Mesothelial cell of epicardium (in vitro differentiated cells): ENCODE measurements at regions not wholly inside any gene's neighbourhood (a gene's known extent, or its start where the extent isn't known, plus 50 kb on each side); places are given as distances from the start of the nearest gene placed in this dataset.

ENCODE experiments used
- DNase-seq, 2 experiments: peaks; one replicate each; pipeline ENCODE4 v3.0.0; 2021; ENCODE audit warnings: low spot score in 2 of 2; ENCODE audit not compliant: unreplicated experiment in 2 of 2
- H3K27ac Mint-ChIP-seq: 2 replicates; pipeline ENCODE4 v1.8.0; 2021; ENCODE audit warnings: mixed read lengths
- H3K27me3 Mint-ChIP-seq: 2 replicates; pipeline ENCODE4 v1.8.0; 2021; ENCODE audit warnings: low read depth, mixed read lengths
- H3K36me3 Mint-ChIP-seq: 2 replicates; pipeline ENCODE4 v1.8.0; 2021; ENCODE audit warnings: mixed read lengths
- H3K4me1 Mint-ChIP-seq: 2 replicates; pipeline ENCODE4 v1.8.0; 2021; ENCODE audit warnings: mixed read lengths
- H3K4me3 Mint-ChIP-seq: 2 replicates; pipeline ENCODE4 v1.8.0; 2021; ENCODE audit warnings: mild to moderate bottlenecking, moderate library complexity, mixed read lengths
- H3K9me3 Mint-ChIP-seq: 2 replicates; pipeline ENCODE4 v1.8.0; 2021; ENCODE audit warnings: mixed read lengths
- CTCF ChIP-seq: fragments of 200-600 bp; sonication (generic); IDR thresholded peaks from one replicate; pipeline ENCODE4 v1.5.0; 2021; ENCODE audit warnings: antibody characterized with exemption; ENCODE audit not compliant: unreplicated experiment

- Mint-ChIP-seq H3K4me1 (no peaks in the 10 kb centered on the region), H3K9me3 (no peaks in the 10 kb centered on the region), H3K4me3 (no peak overlapping the region), H3K36me3 (no peaks in the 10 kb centered on the region), H3K27me3 (no peaks in the 10 kb centered on the region), H3K27ac (no peak overlapping the region)
- DNase-seq: no peak
- TF ChIP-seq CTCF: no peak
These were observed 1671.2 kb upstream of the ACO1 start for GRCh38 chr9:30713243-30713642.

- Mint-ChIP-seq H3K36me3 (no peaks in the 10 kb centered on the region), H3K27me3 (no peaks in the 10 kb centered on the region), H3K4me3 (no peak overlapping the region), H3K9me3 (no peaks in the 10 kb centered on the region), H3K4me1 (no peaks in the 10 kb centered on the region), H3K27ac (no peak overlapping the region)
- TF ChIP-seq CTCF: no peak
- DNase-seq: no peak
These were observed 1670.1 kb upstream of the ACO1 start for GRCh38 chr9:30714389-30714788.

- no peak overlapping the region for H3K4me3 Mint-ChIP-seq
- no peak for TF ChIP-seq CTCF
- no peaks in the 10 kb centered on the region for H3K27me3 Mint-ChIP-seq
- H3K27ac Mint-ChIP-seq: no peak overlapping the region
- H3K9me3 Mint-ChIP-seq: no peaks in the 10 kb centered on the region
- DNase-seq: no peak
- H3K36me3 Mint-ChIP-seq: no peaks in the 10 kb centered on the region
- no peaks in the 10 kb centered on the region for H3K4me1 Mint-ChIP-seq
These were observed 1666.0 kb upstream of the ACO1 start for GRCh38 chr9:30718483-30718882.

- no peaks in the 10 kb centered on the region for H3K4me1 Mint-ChIP-seq
- no peaks in the 10 kb centered on the region for H3K27me3 Mint-ChIP-seq
- TF ChIP-seq CTCF: no peak
- H3K4me3 Mint-ChIP-seq: no peak overlapping the region
- DNase-seq: no peak
- H3K27ac Mint-ChIP-seq: no peak overlapping the region
- H3K36me3 Mint-ChIP-seq: no peaks in the 10 kb centered on the region
- H3K9me3 Mint-ChIP-seq: peaks cover 4% of the 10 kb centered on the region
These were observed 1662.4 kb upstream of the ACO1 start for GRCh38 chr9:30722065-30722464.

GRCh38 chr9:30723656-30724055, 1660.8 kb upstream of the ACO1 start:
- no peak for TF ChIP-seq CTCF
- Mint-ChIP-seq H3K27ac (no peak overlapping the region), H3K27me3 (no peaks in the 10 kb centered on the region), H3K9me3 (peaks cover 4% of the 10 kb centered on the region), H3K4me1 (no peaks in the 10 kb centered on the region), H3K36me3 (no peaks in the 10 kb centered on the region), H3K4me3 (no peak overlapping the region)
- no peak for DNase-seq

- Mint-ChIP-seq H3K27ac (no peak overlapping the region), H3K4me3 (no peak overlapping the region), H3K27me3 (peaks cover 10% of the 10 kb centered on the region), H3K36me3 (no peaks in the 10 kb centered on the region), H3K9me3 (no peaks in the 10 kb centered on the region), H3K4me1 (no peaks in the 10 kb centered on the region)
- TF ChIP-seq CTCF: no peak
- no peak for DNase-seq
These were observed 1652.4 kb upstream of the ACO1 start for GRCh38 chr9:30732060-30732459.
